HEK293 (cell line): ENCODE measurements at regions not wholly inside any gene's neighbourhood (a gene's known extent, or its start where the extent isn't known, plus 50 kb on each side); places are given as distances from the start of the nearest gene placed in this dataset.

Experiments
- CTCF ChIP-seq: fragments of 450-650 bp; formaldehyde crosslinking; IDR thresholded peaks from 2 replicates; pipeline ENCODE4 v1.5.1; 2016; ENCODE audit warnings: missing biosample characterization, missing genetic modification characterization
- GLI2 ChIP-seq: fragments of 450-650 bp; formaldehyde crosslinking; IDR thresholded peaks from 2 replicates; pipeline ENCODE4; 2017; ENCODE audit warnings: missing biosample characterization, missing genetic modification characterization, low read depth, borderline replicate concordance
- KLF1 ChIP-seq: fragments of 450-650 bp; formaldehyde crosslinking; IDR thresholded peaks from 2 replicates; pipeline ENCODE4 v1.5.1; 2016; ENCODE audit warnings: missing biosample characterization, missing genetic modification characterization
- REST ChIP-seq: fragments of 450-650 bp; formaldehyde crosslinking; IDR thresholded peaks from 2 replicates; pipeline ENCODE4 v1.5.1; 2016; ENCODE audit warnings: missing biosample characterization, missing genetic modification characterization
- ZBTB10 ChIP-seq: fragments of 450-650 bp; formaldehyde crosslinking; IDR thresholded peaks from 2 replicates; pipeline ENCODE4 v1.5.1; 2016; ENCODE audit warnings: missing biosample characterization, missing genetic modification characterization
- ZBTB7A ChIP-seq: fragments of 450-650 bp; formaldehyde crosslinking; IDR thresholded peaks from 2 replicates; pipeline ENCODE4 v1.5.1; 2016; ENCODE audit warnings: low read depth, missing biosample characterization, missing genetic modification characterization
- ZNF394 ChIP-seq: fragments of 450-650 bp; formaldehyde crosslinking; IDR thresholded peaks from 2 replicates; pipeline ENCODE4 v1.5.1; 2016; ENCODE audit warnings: missing biosample characterization, missing genetic modification characterization, mild to moderate bottlenecking, moderate library complexity, borderline replicate concordance
- ZNF48 ChIP-seq: fragments of 450-650 bp; formaldehyde crosslinking; IDR thresholded peaks from 2 replicates; pipeline ENCODE4 v1.5.1; 2016; ENCODE audit warnings: missing biosample characterization, missing genetic modification characterization
- ZNF529 ChIP-seq: fragments of 450-650 bp; formaldehyde crosslinking; IDR thresholded peaks from 2 replicates; pipeline ENCODE4 v1.5.1; 2017; ENCODE audit warnings: missing genetic modification characterization, missing biosample characterization; ENCODE audit not compliant: insufficient replicate concordance
- ZNF777 ChIP-seq: fragments of 450-650 bp; formaldehyde crosslinking; IDR thresholded peaks from 2 replicates; pipeline ENCODE4 v1.5.1; 2017; ENCODE audit warnings: missing biosample characterization, missing genetic modification characterization, borderline replicate concordance
- ZSCAN16 ChIP-seq: fragments of 450-650 bp; formaldehyde crosslinking; IDR thresholded peaks from 2 replicates; pipeline ENCODE4 v1.5.1; 2016; ENCODE audit warnings: missing biosample characterization, missing genetic modification characterization
- ZSCAN5A ChIP-seq: fragments of 450-650 bp; formaldehyde crosslinking; IDR thresholded peaks from 2 replicates; pipeline ENCODE4 v1.5.1; 2016; ENCODE audit warnings: missing biosample characterization, missing genetic modification characterization

- TF ChIP-seq CTCF (no peak), KLF1 (tag by site-specific recombination) (no peak), ZSCAN16 (tag by site-specific recombination) (no peak), ZNF529 (tag by site-specific recombination) (no peak), ZSCAN5A (tag by site-specific recombination) (no peak), ZNF394 (tag by site-specific recombination) (no peak), ZBTB10 (tag by site-specific recombination) (no peak), ZBTB7A (tag by site-specific recombination) (no peak), ZNF48 (tag by site-specific recombination) (no peak), ZNF777 (tag by site-specific recombination) (no peak), GLI2 (no peak), REST (no peak)
Measured at GRCh38 chr6:47967843-47968242, 143.2 kb downstream of the PTCHD4 start.
